ENCODE measurements at regions not wholly inside any gene's neighbourhood (a gene's known extent, or its start where the extent isn't known, plus 50 kb on each side); places are given as distances from the start of the nearest gene placed in this dataset.

- Histone ChIP-seq H3K27me3 (ENCODE audit: control insufficient read depth in 1 of 2, insufficient read depth in 2 of 2, low read length in 2 of 2) (no peaks in the 10 kb centered on the region), H3K9ac (ENCODE audit: low read length in 2 of 2) (no peak overlapping the region), H3K4me3 (ENCODE audit: low read length in 2 of 2) (no peak overlapping the region), H3K27ac (ENCODE audit: low read length) (no peak overlapping the region), H3K9me3 (ENCODE audit: control insufficient read depth in 2 of 2, low read length in 2 of 2) (no peaks in the 10 kb centered on the region), H3K4me1 (ENCODE audit: control insufficient read depth, insufficient read depth, low read length) (no peaks in the 10 kb centered on the region), H3K36me3 (ENCODE audit: control insufficient read depth in 2 of 2, insufficient read depth in 2 of 2, low read length in 2 of 2) (no peaks in the 10 kb centered on the region)
Measured at GRCh38 chr3:177429079-177429478, 231.8 kb upstream of the TBL1XR1 start.

GRCh38 chr3:177429771-177430170, 232.5 kb upstream of the TBL1XR1 start:
- no peaks in the 10 kb centered on the region for H3K36me3 ChIP-seq (ENCODE audit: control insufficient read depth in 2 of 2, insufficient read depth in 2 of 2, low read length in 2 of 2)
- H3K9ac ChIP-seq (ENCODE audit: low read length in 2 of 2), result no peak overlapping the region
- no peak overlapping the region for H3K4me3 ChIP-seq (ENCODE audit: low read length in 2 of 2)
- no peak overlapping the region for H3K27ac ChIP-seq (ENCODE audit: low read length)
- H3K9me3 ChIP-seq (ENCODE audit: control insufficient read depth in 2 of 2, low read length in 2 of 2), result no peaks in the 10 kb centered on the region
- H3K27me3 ChIP-seq (ENCODE audit: control insufficient read depth in 1 of 2, insufficient read depth in 2 of 2, low read length in 2 of 2), result no peaks in the 10 kb centered on the region
- no peaks in the 10 kb centered on the region for H3K4me1 ChIP-seq (ENCODE audit: control insufficient read depth, insufficient read depth, low read length)

- no peaks in the 10 kb centered on the region for H3K9me3 ChIP-seq (ENCODE audit: control insufficient read depth in 2 of 2, low read length in 2 of 2)
- H3K9ac ChIP-seq (ENCODE audit: low read length in 2 of 2), result no peak overlapping the region
- H3K4me1 ChIP-seq (ENCODE audit: control insufficient read depth, insufficient read depth, low read length), result no peaks in the 10 kb centered on the region
- H3K27ac ChIP-seq (ENCODE audit: low read length), result no peak overlapping the region
- no peaks in the 10 kb centered on the region for H3K27me3 ChIP-seq (ENCODE audit: control insufficient read depth in 1 of 2, insufficient read depth in 2 of 2, low read length in 2 of 2)
- no peak overlapping the region for H3K4me3 ChIP-seq (ENCODE audit: low read length in 2 of 2)
- H3K36me3 ChIP-seq (ENCODE audit: control insufficient read depth in 2 of 2, insufficient read depth in 2 of 2, low read length in 2 of 2), result no peaks in the 10 kb centered on the region
Measured at GRCh38 chr3:177430653-177431052, 233.4 kb upstream of the TBL1XR1 start.

GRCh38 chr3:177431525-177432176, 234.4 kb upstream of the TBL1XR1 start:
- H3K27ac ChIP-seq (ENCODE audit: low read length), result no peak overlapping the region
- no peak overlapping the region for H3K4me3 ChIP-seq (ENCODE audit: low read length in 2 of 2)
- no peaks in the 10 kb centered on the region for H3K36me3 ChIP-seq (ENCODE audit: control insufficient read depth in 2 of 2, insufficient read depth in 2 of 2, low read length in 2 of 2)
- no peaks in the 10 kb centered on the region for H3K27me3 ChIP-seq (ENCODE audit: control insufficient read depth in 1 of 2, insufficient read depth in 2 of 2, low read length in 2 of 2)
- H3K4me1 ChIP-seq (ENCODE audit: control insufficient read depth, insufficient read depth, low read length), result no peaks in the 10 kb centered on the region
- H3K9me3 ChIP-seq (ENCODE audit: control insufficient read depth in 2 of 2, low read length in 2 of 2), result no peaks in the 10 kb centered on the region
- H3K9ac ChIP-seq (ENCODE audit: low read length in 2 of 2), result no peak overlapping the region

- Histone ChIP-seq H3K4me1 (ENCODE audit: control insufficient read depth, insufficient read depth, low read length) (peaks cover 12% of the 10 kb centered on the region), H3K27ac (ENCODE audit: low read length) (no peak overlapping the region), H3K9me3 (ENCODE audit: control insufficient read depth in 2 of 2, low read length in 2 of 2) (no peaks in the 10 kb centered on the region), H3K4me3 (ENCODE audit: low read length in 2 of 2) (no peak overlapping the region), H3K9ac (ENCODE audit: low read length in 2 of 2) (no peak overlapping the region), H3K36me3 (ENCODE audit: control insufficient read depth in 2 of 2, insufficient read depth in 2 of 2, low read length in 2 of 2) (no peaks in the 10 kb centered on the region), H3K27me3 (ENCODE audit: control insufficient read depth in 1 of 2, insufficient read depth in 2 of 2, low read length in 2 of 2) (no peaks in the 10 kb centered on the region)
Measured at GRCh38 chr3:177435301-177435700, 238.0 kb upstream of the TBL1XR1 start.

GRCh38 chr3:177437513-177438337, 240.4 kb upstream of the TBL1XR1 start:
- Histone ChIP-seq H3K4me3 (ENCODE audit: low read length in 2 of 2) (no peak overlapping the region), H3K9me3 (ENCODE audit: control insufficient read depth in 2 of 2, low read length in 2 of 2) (no peaks in the 10 kb centered on the region), H3K9ac (ENCODE audit: low read length in 2 of 2) (no peak overlapping the region), H3K27ac (ENCODE audit: low read length) (no peak overlapping the region), H3K36me3 (ENCODE audit: control insufficient read depth in 2 of 2, insufficient read depth in 2 of 2, low read length in 2 of 2) (no peaks in the 10 kb centered on the region), H3K27me3 (ENCODE audit: control insufficient read depth in 1 of 2, insufficient read depth in 2 of 2, low read length in 2 of 2) (no peaks in the 10 kb centered on the region), H3K4me1 (ENCODE audit: control insufficient read depth, insufficient read depth, low read length) (peaks cover 22% of the 10 kb centered on the region)

GRCh38 chr3:177438596-177439220, 241.4 kb upstream of the TBL1XR1 start:
- H3K27ac ChIP-seq (ENCODE audit: low read length), result no peak overlapping the region
- H3K4me3 ChIP-seq (ENCODE audit: low read length in 2 of 2), result no peak overlapping the region
- H3K9ac ChIP-seq (ENCODE audit: low read length in 2 of 2), result peak overlapping the region in 1 of 2 donors; percentile 53
- H3K27me3 ChIP-seq (ENCODE audit: control insufficient read depth in 1 of 2, insufficient read depth in 2 of 2, low read length in 2 of 2), result no peaks in the 10 kb centered on the region
- no peaks in the 10 kb centered on the region for H3K36me3 ChIP-seq (ENCODE audit: control insufficient read depth in 2 of 2, insufficient read depth in 2 of 2, low read length in 2 of 2)
- H3K9me3 ChIP-seq (ENCODE audit: control insufficient read depth in 2 of 2, low read length in 2 of 2), result no peaks in the 10 kb centered on the region
- H3K4me1 ChIP-seq (ENCODE audit: control insufficient read depth, insufficient read depth, low read length), result peaks cover 26% of the 10 kb centered on the region

- H3K27ac ChIP-seq (ENCODE audit: low read length), result peak overlapping the region; percentile 59
- H3K27me3 ChIP-seq (ENCODE audit: control insufficient read depth in 1 of 2, insufficient read depth in 2 of 2, low read length in 2 of 2), result no peaks in the 10 kb centered on the region
Measured at GRCh38 chr3:177439694-177440269, 242.5 kb upstream of the TBL1XR1 start.

GRCh38 chr3:177440456-177441104, 243.3 kb upstream of the TBL1XR1 start:
- H3K27ac ChIP-seq (ENCODE audit: low read length), result peak overlapping the region; percentile 59
- no peaks in the 10 kb centered on the region for H3K36me3 ChIP-seq (ENCODE audit: control insufficient read depth in 2 of 2, insufficient read depth in 2 of 2, low read length in 2 of 2)
- H3K4me1 ChIP-seq (ENCODE audit: control insufficient read depth, insufficient read depth, low read length), result peaks cover 26% of the 10 kb centered on the region
- H3K27me3 ChIP-seq (ENCODE audit: control insufficient read depth in 1 of 2, insufficient read depth in 2 of 2, low read length in 2 of 2), result no peaks in the 10 kb centered on the region
- no peaks in the 10 kb centered on the region for H3K9me3 ChIP-seq (ENCODE audit: control insufficient read depth in 2 of 2, low read length in 2 of 2)
- H3K4me3 ChIP-seq (ENCODE audit: low read length in 2 of 2), result no peak overlapping the region
- H3K9ac ChIP-seq (ENCODE audit: low read length in 2 of 2), result no peak overlapping the region

More at GRCh38 chr3:177439694-177440269, 242.5 kb upstream of the TBL1XR1 start:
- Histone ChIP-seq H3K4me3 (ENCODE audit: low read length in 2 of 2) (no peak overlapping the region), H3K9me3 (ENCODE audit: control insufficient read depth in 2 of 2, low read length in 2 of 2) (no peaks in the 10 kb centered on the region), H3K9ac (ENCODE audit: low read length in 2 of 2) (peak overlapping the region in 1 of 2 donors; percentile 53), H3K4me1 (ENCODE audit: control insufficient read depth, insufficient read depth, low read length) (peaks cover 26% of the 10 kb centered on the region), H3K36me3 (ENCODE audit: control insufficient read depth in 2 of 2, insufficient read depth in 2 of 2, low read length in 2 of 2) (no peaks in the 10 kb centered on the region)

GRCh38 chr3:177441276-177441812, 244.1 kb upstream of the TBL1XR1 start:
- peaks cover 26% of the 10 kb centered on the region for H3K4me1 ChIP-seq (ENCODE audit: control insufficient read depth, insufficient read depth, low read length)
- no peaks in the 10 kb centered on the region for H3K36me3 ChIP-seq (ENCODE audit: control insufficient read depth in 2 of 2, insufficient read depth in 2 of 2, low read length in 2 of 2)
- H3K4me3 ChIP-seq (ENCODE audit: low read length in 2 of 2), result peak overlapping the region; percentile 29 to 70
- H3K9me3 ChIP-seq (ENCODE audit: control insufficient read depth in 2 of 2, low read length in 2 of 2), result no peaks in the 10 kb centered on the region
- H3K27ac ChIP-seq (ENCODE audit: low read length), result peak overlapping the region; percentile 89
- peak overlapping the region; percentile 73 to 74 for H3K9ac ChIP-seq (ENCODE audit: low read length in 2 of 2)
- H3K27me3 ChIP-seq (ENCODE audit: control insufficient read depth in 1 of 2, insufficient read depth in 2 of 2, low read length in 2 of 2), result no peaks in the 10 kb centered on the region

Data from stomach smooth muscle (tissue), 2 donors.